ENCODE measurements at regions not wholly inside any gene's neighbourhood (a gene's known extent, or its start where the extent isn't known, plus 50 kb on each side); places are given as distances from the start of the nearest gene placed in this dataset.

DNA sequence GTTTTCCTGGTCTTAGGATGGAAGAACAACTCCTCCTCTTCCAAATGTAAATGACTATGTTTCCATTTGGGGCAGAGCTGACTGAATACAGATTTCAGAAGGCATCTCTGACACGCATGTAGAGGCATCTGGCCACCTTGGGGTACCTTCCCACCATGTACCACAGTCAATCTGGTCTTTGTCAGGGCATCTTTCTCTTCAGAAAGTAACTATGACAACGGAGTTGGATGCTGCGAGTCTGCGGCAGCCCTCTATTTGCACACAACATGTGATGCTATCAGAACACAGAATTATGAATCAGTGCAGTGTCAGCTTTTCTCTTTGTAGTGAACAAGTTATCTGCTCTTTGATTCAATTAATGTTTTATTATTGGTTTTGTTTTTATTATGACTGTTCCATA is 94.7 kb downstream of the TSEN15 start:
- TF ChIP-seq, protein P1, sequence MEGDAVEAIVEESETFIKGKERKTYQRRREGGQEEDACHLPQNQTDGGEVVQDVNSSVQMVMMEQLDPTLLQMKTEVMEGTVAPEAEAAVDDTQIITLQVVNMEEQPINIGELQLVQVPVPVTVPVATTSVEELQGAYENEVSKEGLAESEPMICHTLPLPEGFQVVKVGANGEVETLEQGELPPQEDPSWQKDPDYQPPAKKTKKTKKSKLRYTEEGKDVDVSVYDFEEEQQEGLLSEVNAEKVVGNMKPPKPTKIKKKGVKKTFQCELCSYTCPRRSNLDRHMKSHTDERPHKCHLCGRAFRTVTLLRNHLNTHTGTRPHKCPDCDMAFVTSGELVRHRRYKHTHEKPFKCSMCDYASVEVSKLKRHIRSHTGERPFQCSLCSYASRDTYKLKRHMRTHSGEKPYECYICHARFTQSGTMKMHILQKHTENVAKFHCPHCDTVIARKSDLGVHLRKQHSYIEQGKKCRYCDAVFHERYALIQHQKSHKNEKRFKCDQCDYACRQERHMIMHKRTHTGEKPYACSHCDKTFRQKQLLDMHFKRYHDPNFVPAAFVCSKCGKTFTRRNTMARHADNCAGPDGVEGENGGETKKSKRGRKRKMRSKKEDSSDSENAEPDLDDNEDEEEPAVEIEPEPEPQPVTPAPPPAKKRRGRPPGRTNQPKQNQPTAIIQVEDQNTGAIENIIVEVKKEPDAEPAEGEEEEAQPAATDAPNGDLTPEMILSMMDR (IDR thresholded peaks at IDR 0.05) = no peak
- no peak for TF ChIP-seq POLR2A (IDR thresholded peaks at IDR 0.05)

Measured in right lobe of liver (tissue), 4 donors.